NCI-H446 treated with DMSO at 0.1 percent for 48 hours (cell line): ENCODE measurements at regions not wholly inside any gene's neighbourhood (a gene's known extent, or its start where the extent isn't known, plus 50 kb on each side); places are given as distances from the start of the nearest gene placed in this dataset.
"Not testable (repeated sequence)": the region's sequence is repeated elsewhere in the genome, so short reads cannot be mapped to it uniquely, and the experiment has no call there.

Experiments used
- DNase-seq: peaks from one replicate; lab custom pipeline; 2025; lab: John Stamatoyannopoulos, UW

DNA sequence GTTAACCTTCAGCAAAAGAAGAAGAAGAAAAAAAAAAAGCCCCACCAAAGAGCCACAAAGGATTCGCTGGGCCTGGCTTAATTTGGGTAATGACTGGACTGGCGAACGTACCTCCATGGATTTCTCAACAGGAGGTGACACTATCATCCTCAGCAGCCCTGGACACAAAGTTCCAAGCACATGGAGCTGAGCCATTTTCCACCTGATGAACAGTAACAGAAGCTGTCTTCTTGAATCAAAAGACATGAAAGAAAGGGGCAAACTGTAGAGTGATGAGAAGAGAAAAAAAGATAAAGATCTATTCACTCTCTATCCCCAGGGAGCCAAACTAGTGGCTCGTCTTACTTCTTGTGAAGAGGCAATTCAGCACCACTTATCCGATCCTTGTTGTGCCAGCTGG is 150.2 kb upstream of the TRPM3 start:
- no peak for DNase-seq

DNA sequence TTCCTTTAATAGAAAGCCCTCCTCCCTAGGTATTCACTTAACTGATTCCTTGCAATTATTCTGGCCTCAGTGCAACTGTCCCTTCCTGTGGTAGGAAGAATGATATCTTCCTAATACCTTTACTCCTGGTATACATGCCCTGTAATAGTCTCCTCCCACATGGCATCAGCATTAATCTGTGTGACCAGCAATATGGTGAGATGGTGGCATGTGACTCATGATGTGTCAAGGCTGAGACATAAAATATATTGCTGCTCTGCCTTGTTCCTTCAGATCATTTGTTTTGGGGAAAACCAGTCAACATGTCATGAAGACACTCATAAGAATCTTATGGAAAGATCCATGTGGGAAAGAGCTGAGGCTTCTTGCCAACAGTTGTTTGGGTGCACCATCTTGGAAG is 149.1 kb upstream of the TRPM3 start:
- DNase-seq = no peak

GRCh38 chr9:71269859-71270258 is 148.4 kb upstream of the TRPM3 start:
- no peak for DNase-seq

GRCh38 chr9:71268871-71269635 is 147.6 kb upstream of the TRPM3 start:
- DNase-seq = no peak

- no peak for DNase-seq
These were observed 142.0 kb upstream of the TRPM3 start for GRCh38 chr9:71263451-71263850.

- DNase-seq = not testable (repeated sequence)
These were observed 139.0 kb upstream of the TRPM3 start for GRCh38 chr9:71260419-71260818.

GRCh38 chr9:71254592-71255277 is 133.3 kb upstream of the TRPM3 start:
- DNase-seq = no peak

DNA sequence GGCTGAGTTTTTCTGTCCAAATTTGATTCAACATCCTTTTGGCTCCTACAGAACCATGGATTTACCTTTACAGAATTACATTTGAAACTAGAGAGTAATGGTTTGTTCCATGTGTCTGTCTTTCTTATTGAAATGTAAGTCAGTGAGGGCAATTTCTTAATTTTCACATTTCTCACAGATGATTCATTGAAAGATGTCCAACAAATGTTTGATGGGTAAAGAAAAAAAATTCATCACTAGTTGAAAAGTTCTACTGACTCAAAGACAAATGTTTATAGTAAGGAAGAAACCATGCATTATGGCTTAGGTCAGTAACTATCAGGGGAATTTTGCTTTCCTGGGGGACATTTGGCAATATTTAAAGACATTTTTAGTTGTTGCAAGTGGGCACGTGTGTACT is 131.6 kb upstream of the TRPM3 start:
- no peak for DNase-seq

DNA sequence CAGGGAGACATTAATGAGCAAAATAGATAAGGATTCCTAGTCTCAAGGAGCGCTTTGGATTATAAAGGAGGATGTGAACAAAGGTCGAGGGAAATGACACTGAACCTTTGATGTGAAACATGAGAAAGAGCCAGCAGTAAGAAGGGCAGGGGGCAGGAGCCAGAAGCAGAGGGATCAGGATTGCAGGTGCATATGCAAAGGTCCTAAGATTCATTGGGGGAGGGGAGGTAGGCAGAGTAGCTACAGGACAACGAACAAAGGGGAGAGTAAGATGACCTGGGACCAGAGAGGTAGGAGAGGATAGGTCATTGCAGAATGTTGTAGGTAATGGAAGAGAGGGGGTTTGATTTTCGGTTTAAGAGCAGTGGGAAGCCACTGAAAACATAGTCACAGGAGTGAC is 129.2 kb upstream of the TRPM3 start:
- DNase-seq = no peak

DNA sequence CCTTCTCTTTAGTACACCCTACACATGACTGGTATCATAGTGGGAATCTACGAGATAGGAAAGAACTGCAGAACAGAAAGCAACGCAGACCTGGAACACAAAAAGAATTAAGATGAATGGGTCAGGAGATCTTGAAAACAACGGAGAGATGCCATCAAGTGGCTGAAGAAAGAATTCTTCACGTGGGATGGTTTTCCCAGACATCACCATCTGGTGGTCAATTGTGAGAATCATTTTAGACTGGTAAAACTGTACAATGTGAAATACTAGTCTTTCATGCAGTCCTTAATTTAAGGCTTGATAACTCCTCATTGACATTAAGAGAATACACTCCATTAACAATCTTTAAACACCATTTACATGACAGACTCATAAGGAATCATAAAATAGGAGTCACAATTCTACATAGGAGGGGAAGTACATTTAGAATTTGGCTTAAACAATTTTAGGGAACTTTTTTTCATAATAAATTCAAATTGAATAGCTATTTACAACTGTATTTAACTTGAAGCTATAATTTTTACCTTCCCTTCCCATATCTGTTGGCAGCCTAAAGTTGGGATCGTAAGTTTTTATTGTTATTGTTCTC is 128.4 kb upstream of the TRPM3 start:
- peak; percentile 1 for DNase-seq

DNA sequence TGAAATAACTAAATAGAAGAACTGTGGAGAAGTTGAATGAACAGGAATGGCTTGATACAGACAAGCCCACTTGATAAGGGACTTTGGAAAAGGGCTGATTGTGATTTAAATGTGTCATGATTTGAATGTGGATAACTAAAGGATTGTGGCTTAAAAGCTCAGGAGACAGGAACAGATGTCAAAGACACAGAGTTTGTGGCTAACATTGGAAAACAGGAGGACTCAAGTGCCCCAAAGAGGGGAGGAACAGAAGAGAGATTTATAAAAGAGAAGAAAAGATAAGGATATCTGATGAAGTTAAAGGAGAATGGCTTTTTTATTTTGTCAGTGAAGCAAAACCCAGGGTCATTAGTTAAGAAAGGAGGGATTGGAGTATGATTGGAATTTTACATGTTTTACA is 124.2 kb upstream of the TRPM3 start:
- DNase-seq = no peak

DNA sequence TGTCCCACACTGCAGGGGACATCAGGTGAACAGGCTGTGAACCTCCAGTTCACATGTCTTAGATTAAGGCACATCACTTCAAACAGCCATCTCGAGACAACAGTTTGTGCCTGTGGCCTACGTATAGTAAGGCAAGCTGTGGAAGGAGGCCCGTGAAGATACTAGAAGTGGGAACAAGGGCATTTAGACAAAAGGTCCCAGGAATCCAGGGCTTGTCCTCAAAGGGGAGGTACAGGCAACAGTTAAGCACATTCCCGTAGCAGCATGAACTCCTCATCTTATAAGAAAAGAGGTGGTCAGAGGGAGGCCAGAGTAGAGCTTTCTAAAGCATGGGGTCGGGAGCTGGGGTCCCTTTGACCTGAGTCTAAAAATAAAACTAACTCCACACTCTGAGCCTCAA is 122.5 kb upstream of the TRPM3 start:
- no peak for DNase-seq

DNA sequence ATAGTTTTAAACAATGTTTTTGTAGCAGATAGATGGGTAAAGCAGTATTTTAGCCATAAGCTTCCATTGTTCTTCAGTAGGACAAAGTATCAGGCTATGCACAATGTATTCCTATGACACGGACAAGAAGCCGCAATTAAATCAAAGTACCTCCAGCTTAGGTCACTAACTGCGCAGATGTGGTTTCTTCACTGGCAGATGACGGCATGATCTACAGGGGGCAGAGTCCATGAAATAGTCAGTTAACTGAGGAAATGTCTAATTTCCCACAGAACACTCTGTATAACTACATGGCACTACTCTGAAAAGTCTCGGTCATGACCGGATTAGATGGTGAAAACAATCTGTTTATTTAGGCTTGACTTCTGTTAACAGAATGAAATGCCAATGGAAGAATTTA is 120.7 kb upstream of the TRPM3 start:
- no peak for DNase-seq

DNA sequence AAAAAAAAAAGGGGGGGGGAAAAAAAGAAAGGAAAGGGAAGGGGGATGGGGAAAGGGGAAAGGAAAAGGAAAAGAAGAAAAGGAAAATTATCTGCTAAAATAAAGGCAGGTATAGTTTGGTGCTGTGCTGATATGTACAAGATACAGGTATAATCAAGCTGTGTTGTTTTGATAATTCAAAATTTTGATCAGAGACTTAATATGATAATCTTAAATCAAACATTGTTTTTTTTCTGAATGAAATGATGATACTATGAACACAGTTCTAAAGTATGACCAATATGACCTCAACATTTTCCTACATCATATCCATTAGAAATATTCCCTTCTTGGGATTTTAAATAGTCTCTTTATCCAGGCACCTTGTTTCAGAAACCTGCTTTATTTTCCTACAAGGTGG is 115.6 kb upstream of the TRPM3 start:
- DNase-seq = no peak

GRCh38 chr9:71233646-71234045 is 112.2 kb upstream of the TRPM3 start:
- DNase-seq = no peak

GRCh38 chr9:71223953-71224538 is 102.6 kb upstream of the TRPM3 start:
- DNase-seq = no peak

GRCh38 chr9:71218774-71219173 is 97.4 kb upstream of the TRPM3 start:
- no peak for DNase-seq

DNA sequence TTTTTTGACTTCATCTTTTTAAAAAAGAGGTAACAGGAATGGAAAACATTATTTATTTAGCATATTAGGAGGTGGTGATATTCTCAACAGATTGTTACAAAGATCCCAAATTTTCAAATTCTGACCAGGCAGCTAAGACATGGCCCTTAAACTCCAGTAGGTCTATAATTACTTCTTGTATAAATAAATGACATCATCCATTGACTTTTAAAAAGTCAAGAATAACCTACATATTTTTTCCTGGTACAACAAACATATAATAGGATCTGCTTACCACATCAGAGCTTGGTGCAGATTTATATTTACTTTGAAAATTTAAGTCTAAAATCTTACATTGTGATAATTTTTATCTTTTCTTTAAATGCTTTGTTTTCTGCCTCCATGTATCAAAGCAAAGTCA is 92.2 kb upstream of the TRPM3 start:
- no peak for DNase-seq

DNA sequence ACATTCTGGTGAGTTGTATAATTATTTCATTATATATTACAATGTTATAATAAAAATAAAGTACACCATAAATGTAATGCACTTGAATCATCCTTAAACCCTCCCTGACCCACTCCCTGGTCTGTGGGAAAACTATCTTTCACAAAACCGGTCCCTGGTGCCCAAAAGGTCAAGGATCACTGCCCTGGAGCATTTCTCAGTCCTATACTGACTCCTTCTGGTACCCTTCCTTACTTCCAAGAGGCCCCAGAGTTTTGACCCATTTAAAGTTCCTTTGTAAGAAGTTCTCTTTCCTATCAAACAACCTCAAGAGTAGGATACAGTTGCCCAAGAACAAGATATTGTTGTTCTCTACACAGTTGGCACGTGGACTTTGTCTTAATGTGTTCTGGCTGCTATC is 88.9 kb upstream of the TRPM3 start:
- no peak for DNase-seq

DNA sequence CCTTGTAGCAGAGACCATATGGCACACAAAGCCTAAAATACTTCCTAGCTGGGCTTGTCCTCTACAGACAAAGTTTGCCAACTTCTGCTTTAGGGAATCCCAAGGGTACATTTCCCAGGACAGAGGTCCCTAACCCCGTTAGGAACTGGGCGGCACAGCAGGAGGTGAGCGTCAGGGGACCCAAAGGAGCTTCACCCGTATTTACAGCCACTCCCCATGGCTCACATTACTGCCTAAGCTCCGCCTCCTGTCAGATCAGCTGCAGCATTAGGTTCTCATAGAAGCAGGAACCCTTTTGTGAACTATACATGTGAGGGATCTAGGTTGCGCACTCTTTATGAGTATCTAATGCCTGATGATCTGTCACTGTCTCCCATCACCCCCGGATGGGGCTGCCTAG is 88.5 kb upstream of the TRPM3 start:
- no peak for DNase-seq

DNA sequence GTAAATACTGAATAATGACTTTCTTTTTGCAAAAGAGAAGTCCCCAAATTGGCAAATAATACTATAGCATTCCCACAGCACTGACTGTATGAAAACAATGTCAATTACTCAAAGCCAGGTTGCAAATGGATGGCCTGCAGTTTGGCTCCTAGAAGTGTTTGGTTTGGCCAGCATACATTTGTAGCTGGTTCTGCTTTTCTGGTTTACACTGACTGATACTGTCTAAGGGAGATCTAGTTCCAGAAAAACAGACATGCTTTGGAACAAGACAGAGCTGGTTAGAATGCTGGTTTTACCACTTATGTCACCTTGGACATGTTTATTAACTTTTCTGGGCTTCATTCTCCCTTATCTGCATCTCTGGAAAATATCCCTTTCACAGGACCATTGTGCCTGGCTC is 81.5 kb upstream of the TRPM3 start:
- DNase-seq = no peak

GRCh38 chr9:71191708-71192107 is 70.3 kb upstream of the TRPM3 start:
- DNase-seq = no peak

- no peak for DNase-seq
These were observed 61.8 kb upstream of the TRPM3 start for GRCh38 chr9:71183251-71183650.
